ENCODE measurements at regions not wholly inside any gene's neighbourhood (a gene's known extent, or its start where the extent isn't known, plus 50 kb on each side); places are given as distances from the start of the nearest gene placed in this dataset.

DNA sequence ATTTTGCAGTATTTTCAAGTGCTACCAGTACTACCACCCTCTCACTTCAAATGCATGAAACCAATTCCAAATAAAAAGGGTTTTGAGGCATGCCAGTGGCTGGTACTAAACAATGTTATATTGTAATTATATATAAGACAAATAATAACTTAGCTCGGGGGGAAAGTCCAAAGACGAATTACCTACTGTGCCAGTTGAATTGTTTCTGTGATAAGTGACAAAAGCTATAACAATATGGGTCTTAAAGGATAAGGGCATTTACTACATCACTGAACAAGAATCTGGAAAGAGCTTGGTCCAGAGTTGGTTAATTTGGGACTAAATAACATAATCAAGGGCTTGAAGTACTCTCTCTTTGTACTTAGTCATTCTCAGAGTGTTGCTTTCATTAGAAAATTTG, 404.7 kb upstream of the CHAC2 start:
- intact Hi-C loops (cut with DNase I; ENCODE audit: low total_unique reads): no loop called here
- DNase-seq: no peak
- Histone ChIP-seq H3K27ac (no peak overlapping the region), H3K4me3 (no peak overlapping the region), H3K36me3 (no peaks in the 10 kb centered on the region), H3K9me3 (peaks cover 0 to 9% (median 0%) of the 10 kb centered on the region in 3 donors), H3K27me3 (no peaks in the 10 kb centered on the region), H3K4me1 (no peaks in the 10 kb centered on the region)
- TF ChIP-seq, protein P1, sequence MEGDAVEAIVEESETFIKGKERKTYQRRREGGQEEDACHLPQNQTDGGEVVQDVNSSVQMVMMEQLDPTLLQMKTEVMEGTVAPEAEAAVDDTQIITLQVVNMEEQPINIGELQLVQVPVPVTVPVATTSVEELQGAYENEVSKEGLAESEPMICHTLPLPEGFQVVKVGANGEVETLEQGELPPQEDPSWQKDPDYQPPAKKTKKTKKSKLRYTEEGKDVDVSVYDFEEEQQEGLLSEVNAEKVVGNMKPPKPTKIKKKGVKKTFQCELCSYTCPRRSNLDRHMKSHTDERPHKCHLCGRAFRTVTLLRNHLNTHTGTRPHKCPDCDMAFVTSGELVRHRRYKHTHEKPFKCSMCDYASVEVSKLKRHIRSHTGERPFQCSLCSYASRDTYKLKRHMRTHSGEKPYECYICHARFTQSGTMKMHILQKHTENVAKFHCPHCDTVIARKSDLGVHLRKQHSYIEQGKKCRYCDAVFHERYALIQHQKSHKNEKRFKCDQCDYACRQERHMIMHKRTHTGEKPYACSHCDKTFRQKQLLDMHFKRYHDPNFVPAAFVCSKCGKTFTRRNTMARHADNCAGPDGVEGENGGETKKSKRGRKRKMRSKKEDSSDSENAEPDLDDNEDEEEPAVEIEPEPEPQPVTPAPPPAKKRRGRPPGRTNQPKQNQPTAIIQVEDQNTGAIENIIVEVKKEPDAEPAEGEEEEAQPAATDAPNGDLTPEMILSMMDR (IDR thresholded peaks at IDR 0.05): no peak

DNA sequence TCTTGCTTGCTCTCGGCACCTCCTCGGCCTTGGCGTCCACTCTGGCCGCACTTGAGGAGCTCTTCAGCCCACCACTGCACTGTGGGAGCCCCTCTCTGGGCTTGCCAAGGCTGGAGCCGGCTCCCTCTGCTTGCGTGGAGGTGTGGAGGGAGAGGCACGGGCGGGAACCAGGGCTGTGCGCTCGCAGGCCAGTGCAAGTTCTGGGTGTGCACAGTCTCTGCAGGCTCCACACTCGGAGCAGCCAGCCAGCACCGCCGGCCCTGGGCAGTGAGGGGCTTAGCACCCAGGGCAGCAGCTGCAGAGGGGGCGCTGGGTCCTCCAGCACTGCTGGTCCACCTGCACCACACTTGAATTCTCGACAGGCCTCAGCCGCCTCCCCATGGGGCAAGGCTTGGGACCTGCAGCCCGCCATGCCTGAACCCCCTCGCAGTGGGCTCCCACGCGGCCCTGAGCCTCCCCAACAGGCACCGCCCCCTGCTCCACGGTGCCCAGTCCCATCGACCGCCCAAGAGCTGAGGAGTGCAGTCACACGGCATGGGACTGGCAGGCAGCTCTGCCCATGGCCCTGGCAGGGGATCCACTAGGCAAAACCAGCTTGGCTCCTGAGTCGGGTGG, 411.2 kb upstream of the CHAC2 start:
- Histone ChIP-seq H3K27ac (no peak overlapping the region), H3K9me3 (peaks cover 0 to 13% (median 12%) of the 10 kb centered on the region in 3 donors), H3K27me3 (no peaks in the 10 kb centered on the region), H3K4me1 (peaks cover 0 to 12% (median 3%) of the 10 kb centered on the region in 4 donors), H3K36me3 (no peaks in the 10 kb centered on the region), H3K4me3 (no peak overlapping the region)
- intact Hi-C loops (cut with DNase I; ENCODE audit: low total_unique reads): no loop called here
- TF ChIP-seq, protein P1 (IDR thresholded peaks at IDR 0.05): no peak
- DNase-seq: no peak

DNA sequence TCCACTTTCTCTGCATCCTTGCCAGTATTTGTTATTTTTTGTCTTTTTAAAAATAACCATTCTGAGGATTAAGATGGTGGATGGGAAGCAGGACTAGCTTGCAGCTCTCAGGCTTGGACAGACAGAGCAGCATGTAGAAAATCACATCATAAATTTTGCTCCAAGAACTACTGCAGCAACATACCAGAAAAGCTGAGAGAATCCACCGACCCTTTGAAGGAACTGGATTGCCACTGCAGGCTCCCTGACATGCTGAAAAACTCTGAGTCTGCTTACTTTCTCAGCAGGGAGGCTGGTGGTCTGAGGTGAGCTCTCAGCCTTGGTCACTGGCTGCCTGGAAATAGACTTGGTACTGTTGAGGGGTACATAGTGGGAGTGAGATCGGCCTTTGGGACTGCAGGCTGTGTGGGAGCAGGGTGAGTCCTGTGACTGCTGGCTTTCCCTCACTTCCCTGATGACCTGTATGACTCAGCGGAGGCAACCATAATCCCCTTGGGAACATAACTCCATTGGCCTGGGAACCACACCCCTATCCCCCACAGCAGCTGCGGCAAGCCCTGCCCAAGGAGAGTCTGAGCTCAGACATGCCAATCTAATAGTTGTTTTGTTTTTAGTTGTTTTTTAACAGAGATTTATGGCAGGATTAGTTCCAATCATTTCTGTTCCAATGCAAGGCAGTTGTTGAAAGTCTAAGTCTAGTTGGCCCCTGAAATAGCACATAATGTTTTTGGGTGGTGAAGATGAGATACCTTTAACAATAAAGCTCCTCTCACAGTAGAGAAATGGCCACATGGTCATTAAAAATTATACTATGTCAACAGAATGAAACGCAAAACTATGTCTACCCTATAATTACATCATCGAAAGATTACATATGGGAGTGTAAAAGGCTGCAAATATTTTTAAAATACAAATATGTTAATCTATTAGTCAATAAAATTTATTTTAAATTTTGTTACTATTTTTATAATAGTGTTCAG, 414.2 kb upstream of the CHAC2 start:
- DNase-seq: no peak
- H3K9me3 ChIP-seq: peaks cover 0 to 13% (median 7%) of the 10 kb centered on the region in 3 donors
- TF ChIP-seq, protein P1 (IDR thresholded peaks at IDR 0.05): no peak
- no peak overlapping the region for H3K27ac ChIP-seq
- no peak overlapping the region for H3K4me3 ChIP-seq
- no peaks in the 10 kb centered on the region for H3K27me3 ChIP-seq
- intact Hi-C loops (cut with DNase I; ENCODE audit: low total_unique reads): no loop called here
- H3K36me3 ChIP-seq: no peaks in the 10 kb centered on the region
- peaks cover 0 to 12% (median 3%) of the 10 kb centered on the region in 4 donors for H3K4me1 ChIP-seq

DNA sequence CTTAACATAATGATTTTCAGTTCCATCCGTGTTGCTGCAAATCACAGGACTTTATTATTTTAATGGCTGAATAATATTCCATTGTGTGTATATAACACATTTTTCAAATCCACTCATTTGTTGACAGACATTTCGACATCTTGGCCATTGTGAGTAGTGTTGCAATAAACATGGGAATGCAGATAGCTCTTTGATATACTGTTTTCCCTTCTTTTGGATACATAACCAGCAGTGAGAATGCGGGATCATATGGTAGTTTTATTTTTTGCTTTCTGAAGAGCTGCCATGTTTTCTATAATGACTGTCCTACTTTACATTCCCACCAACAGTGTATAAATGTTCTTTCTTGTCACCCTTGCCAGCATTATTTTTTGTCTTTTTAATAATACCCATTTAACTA, 420.3 kb upstream of the CHAC2 start:
- H3K4me3 ChIP-seq: no peak overlapping the region
- TF ChIP-seq, protein P1 (IDR thresholded peaks at IDR 0.05): no peak
- no peaks in the 10 kb centered on the region for H3K4me1 ChIP-seq
- no peaks in the 10 kb centered on the region for H3K9me3 ChIP-seq
- H3K36me3 ChIP-seq: no peaks in the 10 kb centered on the region
- intact Hi-C loops (cut with DNase I; ENCODE audit: low total_unique reads): no loop called here
- H3K27ac ChIP-seq: no peak overlapping the region
- no peaks in the 10 kb centered on the region for H3K27me3 ChIP-seq
- no peak for DNase-seq

DNA sequence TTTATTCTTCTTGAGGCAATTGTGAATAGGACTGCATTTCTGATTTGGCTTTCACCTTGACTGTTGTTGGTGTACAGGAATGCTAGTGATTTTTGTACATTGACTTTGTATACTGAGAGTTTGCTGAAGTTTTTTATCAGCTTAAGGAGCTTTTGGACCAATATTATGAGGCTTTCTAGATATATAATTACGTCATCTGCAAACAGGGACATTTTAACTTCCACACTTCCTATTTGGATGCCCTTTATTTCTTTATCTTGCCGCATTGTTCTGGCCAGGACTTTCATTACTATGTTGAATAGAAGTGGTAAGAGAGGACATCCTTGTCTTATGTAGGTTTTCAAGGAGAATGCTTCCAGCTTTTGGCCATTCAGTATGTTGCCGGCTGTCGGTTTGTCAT, 425.4 kb upstream of the CHAC2 start:
- intact Hi-C loops (cut with DNase I; ENCODE audit: low total_unique reads): no loop called here
- TF ChIP-seq, protein P1 (IDR thresholded peaks at IDR 0.05): no peak

More for the DNA sequence above, 425.4 kb upstream of the CHAC2 start:
- no peak for DNase-seq
- Histone ChIP-seq H3K4me1 (no peaks in the 10 kb centered on the region), H3K27me3 (no peaks in the 10 kb centered on the region), H3K4me3 (no peak overlapping the region), H3K9me3 (no peaks in the 10 kb centered on the region), H3K36me3 (no peaks in the 10 kb centered on the region), H3K27ac (no peak overlapping the region)
